HFF-Myc (cell line): ENCODE measurements at regions not wholly inside any gene's neighbourhood (a gene's known extent, or its start where the extent isn't known, plus 50 kb on each side); places are given as distances from the start of the nearest gene placed in this dataset.

Experiments used
- DNase-seq: peaks from one replicate; pipeline ENCODE4 v3.0.0-alpha.2; 2011; ENCODE audit warnings: low read depth; ENCODE audit errors: extremely low read depth
- H3K4me3 ChIP-seq: replicated peaks from 2 replicates; pipeline ENCODE4 v1.5.1; 2011; ENCODE audit warnings: low read depth, mild to moderate bottlenecking, control low read depth, low read length
- CTCF ChIP-seq: IDR thresholded peaks from 2 replicates; pipeline ENCODE4 v1.5.1; 2012; ENCODE audit warnings: mild to moderate bottlenecking, low read depth, low read length, control low read depth; ENCODE audit errors: missing control alignments

- DNase-seq = no peak
- TF ChIP-seq CTCF = no peak
- H3K4me3 ChIP-seq = no peak overlapping the region
These were observed 316.9 kb upstream of the NOCT start for GRCh38 chr4:138698641-138699040.

DNA sequence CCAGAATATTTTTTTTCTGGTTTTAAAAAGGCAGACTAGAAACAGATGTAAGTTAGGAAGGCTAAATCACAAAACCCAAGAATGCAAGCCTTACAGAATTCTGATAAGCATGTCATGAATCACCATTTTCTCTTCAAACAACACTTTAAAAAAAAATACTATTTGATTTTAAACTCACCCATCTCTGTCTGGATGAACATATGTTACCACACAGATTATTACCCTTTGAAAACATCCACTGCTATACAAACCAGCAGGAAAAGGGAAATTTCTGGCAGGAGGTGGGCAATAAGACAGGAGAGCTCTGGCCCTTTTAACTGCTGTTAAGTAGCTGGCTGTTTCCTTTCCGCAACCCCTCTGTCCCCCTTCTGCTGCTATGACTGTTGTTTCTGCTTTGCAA lies 317.7 kb upstream of the NOCT start:
- TF ChIP-seq CTCF = no peak
- no peak overlapping the region for H3K4me3 ChIP-seq
- no peak for DNase-seq

DNA sequence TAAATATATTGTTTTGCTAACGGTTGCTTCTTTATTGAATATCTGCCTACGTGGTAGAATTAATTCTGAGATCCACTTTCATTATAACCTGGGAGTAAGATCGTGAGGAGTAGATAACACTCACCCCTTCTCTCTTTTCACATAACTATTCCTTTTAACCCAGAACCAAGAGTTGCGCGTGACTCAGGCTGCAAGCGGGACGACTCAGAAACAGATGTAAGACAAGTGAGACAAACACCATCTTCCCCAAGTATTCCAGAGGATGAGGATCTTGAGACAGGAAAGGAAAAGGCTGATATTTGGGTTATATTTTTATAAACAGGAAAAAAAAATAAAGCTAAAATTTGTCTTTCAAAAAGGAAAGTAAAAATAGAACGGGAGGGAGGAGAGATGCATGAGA lies 318.8 kb upstream of the NOCT start:
- TF ChIP-seq CTCF = no peak
- no peak for DNase-seq
- H3K4me3 ChIP-seq = no peak overlapping the region

DNA sequence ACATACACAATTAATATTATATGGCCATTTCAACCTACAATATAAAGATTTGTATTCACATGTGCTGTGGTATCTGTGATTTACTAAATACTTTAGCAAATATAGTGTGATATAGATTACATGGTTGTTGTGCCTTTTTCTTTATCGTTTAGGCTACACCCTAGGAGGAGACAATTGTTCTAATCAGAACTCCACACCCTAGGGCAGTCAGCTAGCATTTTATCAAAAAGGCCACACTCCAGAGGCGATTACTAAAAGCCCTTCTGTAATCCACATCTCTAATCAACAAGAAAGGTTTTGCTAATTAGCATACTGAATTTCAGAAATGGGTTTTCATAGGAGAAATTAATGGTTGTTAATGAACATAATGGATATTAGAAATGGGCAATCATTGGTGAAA lies 319.5 kb upstream of the NOCT start:
- DNase-seq = no peak
- no peak overlapping the region for H3K4me3 ChIP-seq
- no peak for TF ChIP-seq CTCF

DNA sequence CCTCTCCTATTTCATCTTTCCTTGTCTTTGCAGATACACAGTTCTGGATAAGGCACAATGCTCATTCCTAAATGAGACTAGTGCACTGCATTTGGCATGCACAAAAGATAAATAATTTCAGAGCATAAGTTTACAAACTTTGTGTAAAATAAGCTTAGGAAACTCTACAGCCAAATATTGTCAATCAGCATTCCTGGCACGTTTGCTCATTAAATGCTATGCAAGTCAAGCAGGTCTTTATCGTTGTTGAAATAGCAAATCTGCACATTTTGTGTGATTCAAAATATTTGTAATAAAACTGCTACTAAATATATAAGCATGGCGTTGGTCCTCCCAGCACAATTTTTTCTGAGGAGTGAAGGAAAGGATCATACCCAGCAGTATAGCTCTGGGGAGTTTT lies 322.1 kb upstream of the NOCT start:
- no peak overlapping the region for H3K4me3 ChIP-seq
- no peak for TF ChIP-seq CTCF
- no peak for DNase-seq

DNA sequence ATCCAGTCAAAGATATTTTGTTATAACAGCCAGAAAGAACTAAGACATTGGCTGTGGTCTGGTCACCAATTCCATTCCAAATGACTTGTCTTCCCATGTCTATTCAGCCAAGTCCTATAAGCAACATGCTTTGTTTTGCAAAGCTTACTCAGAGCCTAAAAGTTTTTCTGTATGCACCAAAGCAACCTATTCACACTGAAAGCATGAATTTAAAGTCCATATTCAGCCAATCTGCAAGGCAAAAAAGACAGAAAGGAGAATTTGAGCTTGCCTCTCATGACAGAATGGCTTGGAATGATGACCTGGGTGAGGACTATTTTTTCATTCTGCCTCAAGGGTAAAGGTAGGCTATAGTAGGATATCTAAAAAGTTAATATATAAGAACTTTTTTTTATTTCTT lies 323.2 kb upstream of the NOCT start:
- no peak for DNase-seq
- H3K4me3 ChIP-seq = no peak overlapping the region
- no peak for TF ChIP-seq CTCF

GRCh38 chr4:138689593-138689992 lies 326.0 kb upstream of the NOCT start:
- no peak for TF ChIP-seq CTCF
- no peak for DNase-seq
- H3K4me3 ChIP-seq = no peak overlapping the region
